DOHH2 (cell line): ENCODE measurements at regions not wholly inside any gene's neighbourhood (a gene's known extent, or its start where the extent isn't known, plus 50 kb on each side); places are given as distances from the start of the nearest gene placed in this dataset.

Experiments
- EZH2phosphoT487 ChIP-seq: fragments of 200-600 bp; sonication (generic); IDR thresholded peaks from 2 replicates; pipeline ENCODE4 v1.6.1; 2017; ENCODE audit warnings: borderline replicate concordance, mild to moderate bottlenecking, antibody characterized with exemption, low read length, moderate library complexity, mixed read lengths
- TF ChIP-seq, protein P1 (sequence below): fragments of 200-600 bp; sonication (generic); IDR thresholded peaks from one replicate; pipeline ENCODE4 v1.5.1; 2014; ENCODE audit warnings: antibody characterized with exemption, mild to moderate bottlenecking, low read depth, low read length; ENCODE audit not compliant: poor library complexity, severe bottlenecking

DNA sequence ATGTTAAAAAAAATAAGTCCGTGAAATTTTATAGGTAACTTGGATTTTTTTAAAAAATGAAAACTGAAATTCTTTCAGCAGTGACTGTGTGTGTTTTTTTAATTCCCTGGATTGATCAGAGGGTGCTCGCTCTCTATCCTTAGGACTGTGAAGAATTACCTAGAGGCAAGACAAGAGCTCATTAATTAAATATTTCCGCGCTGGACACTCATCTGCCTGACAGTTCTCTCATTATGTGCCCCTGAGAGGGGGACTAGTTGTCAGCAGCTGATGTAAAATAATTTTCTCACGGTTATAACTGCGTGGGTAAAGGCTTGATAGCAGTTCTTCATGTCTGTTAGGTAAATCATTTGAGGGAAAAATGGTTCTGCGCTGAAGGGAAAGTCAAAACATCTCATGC lies 101.3 kb downstream of the PTCSC3 start:
- TF ChIP-seq, protein P1, sequence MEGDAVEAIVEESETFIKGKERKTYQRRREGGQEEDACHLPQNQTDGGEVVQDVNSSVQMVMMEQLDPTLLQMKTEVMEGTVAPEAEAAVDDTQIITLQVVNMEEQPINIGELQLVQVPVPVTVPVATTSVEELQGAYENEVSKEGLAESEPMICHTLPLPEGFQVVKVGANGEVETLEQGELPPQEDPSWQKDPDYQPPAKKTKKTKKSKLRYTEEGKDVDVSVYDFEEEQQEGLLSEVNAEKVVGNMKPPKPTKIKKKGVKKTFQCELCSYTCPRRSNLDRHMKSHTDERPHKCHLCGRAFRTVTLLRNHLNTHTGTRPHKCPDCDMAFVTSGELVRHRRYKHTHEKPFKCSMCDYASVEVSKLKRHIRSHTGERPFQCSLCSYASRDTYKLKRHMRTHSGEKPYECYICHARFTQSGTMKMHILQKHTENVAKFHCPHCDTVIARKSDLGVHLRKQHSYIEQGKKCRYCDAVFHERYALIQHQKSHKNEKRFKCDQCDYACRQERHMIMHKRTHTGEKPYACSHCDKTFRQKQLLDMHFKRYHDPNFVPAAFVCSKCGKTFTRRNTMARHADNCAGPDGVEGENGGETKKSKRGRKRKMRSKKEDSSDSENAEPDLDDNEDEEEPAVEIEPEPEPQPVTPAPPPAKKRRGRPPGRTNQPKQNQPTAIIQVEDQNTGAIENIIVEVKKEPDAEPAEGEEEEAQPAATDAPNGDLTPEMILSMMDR: no peak
- TF ChIP-seq EZH2phosphoT487: no peak
